Suprapubic skin (tissue), 4 donors: ENCODE measurements at regions not wholly inside any gene's neighbourhood (a gene's known extent, or its start where the extent isn't known, plus 50 kb on each side); places are given as distances from the start of the nearest gene placed in this dataset.

Experiments used
- DNase-seq, 2 donors: peaks; one replicate each; pipeline ENCODE4 v3.0.0-alpha.2; 2019; ENCODE audit warnings: low spot score in 2 of 2
- H3K27ac ChIP-seq: fragments of 200-600 bp; sonication (generic); one replicate; pipeline ENCODE4 v1.5.1; 2019
- H3K27me3 ChIP-seq: fragments of 200-600 bp; sonication (generic); one replicate; pipeline ENCODE4 v1.5.1; 2019
- H3K36me3 ChIP-seq: fragments of 200-600 bp; sonication (generic); one replicate; pipeline ENCODE4 v1.5.1; 2019
- H3K4me1 ChIP-seq: fragments of 200-600 bp; sonication (generic); one replicate; pipeline ENCODE4 v1.5.1; 2019
- H3K4me3 ChIP-seq: fragments of 200-600 bp; sonication (generic); one replicate; pipeline ENCODE4 v1.5.1; 2019; ENCODE audit warnings: mild to moderate bottlenecking
- H3K9me3 ChIP-seq: fragments of 200-600 bp; sonication (generic); one replicate; pipeline ENCODE4 v1.5.1; 2019
- CTCF ChIP-seq, 2 donors: fragments of 200-600 bp in 1 of 2; fragments of 450-650 bp in 1 of 2; sonication (generic) in 1 of 2; IDR thresholded peaks; one replicate each; pipeline ENCODE4 v1.5.1; 2016 to 2019; ENCODE audit warnings: antibody characterized with exemption in 2 of 2, mild to moderate bottlenecking in 1 of 2, moderate library complexity in 1 of 2
- EP300 ChIP-seq: sonication (generic); formaldehyde crosslinking; IDR thresholded peaks from one replicate; pipeline ENCODE4 v1.6.1; 2017; ENCODE audit warnings: antibody characterized with exemption
- POLR2A ChIP-seq, 2 donors: fragments of 450-650 bp; IDR thresholded peaks; one replicate each; pipeline ENCODE4 v1.6.1; 2017; ENCODE audit warnings: antibody characterized with exemption in 2 of 2, mild to moderate bottlenecking in 2 of 2, moderate library complexity in 2 of 2
- POLR2AphosphoS5 ChIP-seq, 3 donors: sonication (generic); formaldehyde crosslinking; IDR thresholded peaks; one replicate each; pipeline ENCODE4 v1.6.1; 2017; ENCODE audit warnings: antibody characterized with exemption in 3 of 3
- WGBS: methylation state at CpG from one replicate; pipeline ENCODE4 v1.1.5; 2018; 5-methylcytosine and 5-hydroxymethylcytosine counted together

- H3K4me3 ChIP-seq, result no peak overlapping the region
- H3K27me3 ChIP-seq, result no peaks in the 10 kb centered on the region
- TF ChIP-seq CTCF (IDR thresholded peaks at IDR 0.05), result no peak
- TF ChIP-seq EP300, result no peak
- TF ChIP-seq POLR2AphosphoS5 (IDR thresholded peaks at IDR 0.05), result no peak
- no peak for TF ChIP-seq POLR2A (IDR thresholded peaks at IDR 0.05)
- H3K36me3 ChIP-seq, result no peaks in the 10 kb centered on the region
- no peaks in the 10 kb centered on the region for H3K4me1 ChIP-seq
- 94% methylated on average over 3 of the region's 3 CpGs for WGBS
- H3K27ac ChIP-seq, result no peak overlapping the region
- DNase-seq, result no peak
- peaks cover 10% of the 10 kb centered on the region for H3K9me3 ChIP-seq
Observed at GRCh38 chr18:42137693-42138375, 182.8 kb downstream of the PIK3C3 start.

GRCh38 chr18:42141439-42141838 is 186.4 kb downstream of the PIK3C3 start:
- peaks cover 10% of the 10 kb centered on the region for H3K9me3 ChIP-seq
- H3K27ac ChIP-seq, result no peak overlapping the region
- no peak for TF ChIP-seq POLR2A (IDR thresholded peaks at IDR 0.05)
- TF ChIP-seq EP300, result no peak
- TF ChIP-seq CTCF (IDR thresholded peaks at IDR 0.05), result no peak
- TF ChIP-seq POLR2AphosphoS5 (IDR thresholded peaks at IDR 0.05), result no peak
- DNase-seq, result no peak
- 20% methylated on average over 1 of the region's 1 CpG for WGBS
- H3K4me1 ChIP-seq, result no peaks in the 10 kb centered on the region
- no peaks in the 10 kb centered on the region for H3K36me3 ChIP-seq
- H3K4me3 ChIP-seq, result no peak overlapping the region
- H3K27me3 ChIP-seq, result no peaks in the 10 kb centered on the region

- H3K4me3 ChIP-seq, result no peak overlapping the region
- H3K4me1 ChIP-seq, result no peaks in the 10 kb centered on the region
- no peak for DNase-seq
- no peaks in the 10 kb centered on the region for H3K9me3 ChIP-seq
- H3K27me3 ChIP-seq, result no peaks in the 10 kb centered on the region
- H3K36me3 ChIP-seq, result no peaks in the 10 kb centered on the region
- no peak overlapping the region for H3K27ac ChIP-seq
- no peak for TF ChIP-seq POLR2A (IDR thresholded peaks at IDR 0.05)
- no peak for TF ChIP-seq EP300
- TF ChIP-seq CTCF (IDR thresholded peaks at IDR 0.05), result no peak
- no peak for TF ChIP-seq POLR2AphosphoS5 (IDR thresholded peaks at IDR 0.05)
Observed at GRCh38 chr18:42155024-42155423, 200.0 kb downstream of the PIK3C3 start.

- DNase-seq, result no peak
- no peak for TF ChIP-seq EP300
- TF ChIP-seq POLR2A (IDR thresholded peaks at IDR 0.05), result no peak
- TF ChIP-seq POLR2AphosphoS5 (IDR thresholded peaks at IDR 0.05), result no peak
- TF ChIP-seq CTCF (IDR thresholded peaks at IDR 0.05), result no peak
- Histone ChIP-seq H3K36me3 (no peaks in the 10 kb centered on the region), H3K4me3 (no peak overlapping the region), H3K4me1 (no peaks in the 10 kb centered on the region), H3K27me3 (no peaks in the 10 kb centered on the region), H3K27ac (no peak overlapping the region), H3K9me3 (no peaks in the 10 kb centered on the region)
Observed at GRCh38 chr18:42156281-42156680, 201.2 kb downstream of the PIK3C3 start.

- no peak overlapping the region for H3K27ac ChIP-seq
- no peaks in the 10 kb centered on the region for H3K27me3 ChIP-seq
- no peaks in the 10 kb centered on the region for H3K4me1 ChIP-seq
- TF ChIP-seq CTCF (IDR thresholded peaks at IDR 0.05) (no peak), POLR2A (IDR thresholded peaks at IDR 0.05) (no peak), EP300 (no peak), POLR2AphosphoS5 (IDR thresholded peaks at IDR 0.05) (no peak)
- no peaks in the 10 kb centered on the region for H3K9me3 ChIP-seq
- no peak overlapping the region for H3K4me3 ChIP-seq
- H3K36me3 ChIP-seq, result no peaks in the 10 kb centered on the region
- DNase-seq, result no peak
- 89% methylated on average over 1 of the region's 1 CpG for WGBS
Observed at GRCh38 chr18:42157420-42157819, 202.4 kb downstream of the PIK3C3 start.
